T-cell (primary cell): ENCODE measurements at regions not wholly inside any gene's neighbourhood (a gene's known extent, or its start where the extent isn't known, plus 50 kb on each side); places are given as distances from the start of the nearest gene placed in this dataset.

Experiments used
- ATAC-seq, 4 experiments: fragments of 200-7000 bp in 3 of 4; fragments of 150-1000 bp in 1 of 4; cut with Tn5 transposase; replicated peaks in 1 of 4; 1 replicate in 3 of 4; 2 replicates in 1 of 4; pipeline ENCODE4 v1.10.0; 2021; ENCODE audit warnings: moderate library complexity in 3 of 4, mild to moderate bottlenecking in 2 of 4, moderate number of reproducible peaks in 1 of 4
- CTCF ChIA-PET, 2 donors: fragments of 300-600 bp; sonication (Branson Sonifier 250); formaldehyde crosslinking; loops; one replicate each; lab custom pipeline; 2022; ENCODE audit warnings: antibody characterized with exemption in 2 of 2; lab: Charles Lee
- POLR2A ChIA-PET, 2 donors: fragments of 300-600 bp; sonication (Branson Sonifier 250); formaldehyde crosslinking; loops; one replicate each; lab custom pipeline; 2022; ENCODE audit warnings: antibody characterized with exemption in 2 of 2; lab: Charles Lee
- DNase-seq, 35 experiments: peaks; one replicate each; pipeline versions ENCODE4 v3.0.0 to v3.0.0-alpha.2; 2013 to 2023
- H3K27ac ChIP-seq: one replicate; pipeline ENCODE4 v1.5.1; 2013; ENCODE audit warnings: low read length
- H3K27me3 ChIP-seq, 2 experiments: replicated peaks in 1 of 2; 1 replicate in 1 of 2; 2 replicates in 1 of 2; pipeline versions ENCODE4 v1.6.1 to v1.7.0; 2013; ENCODE audit warnings: low read length in 1 of 2, mixed read lengths in 1 of 2; ENCODE audit not compliant: control insufficient read depth in 2 of 2, insufficient read depth in 2 of 2; ENCODE audit errors: extremely low read depth in 1 of 2
- H3K36me3 ChIP-seq, 2 donors: 1 replicate in 1 of 2; 2 replicates in 1 of 2; pipeline versions ENCODE4 v1.6.1 to v1.7.0; 2013; ENCODE audit warnings: low read length in 1 of 2; ENCODE audit not compliant: control insufficient read depth in 2 of 2, insufficient read depth in 1 of 2; ENCODE audit errors: extremely low read depth in 1 of 2
- H3K4me1 ChIP-seq, 2 experiments: 1 replicate in 1 of 2; 2 replicates in 1 of 2; pipeline versions ENCODE4 v1.6.1 to v1.7.0; 2013; ENCODE audit warnings: low read length in 2 of 2, mixed read lengths in 1 of 2; ENCODE audit not compliant: insufficient read depth in 2 of 2, control insufficient read depth in 1 of 2; ENCODE audit errors: extremely low read depth in 1 of 2
- H3K4me3 ChIP-seq, 2 donors: 1 replicate in 1 of 2; 2 replicates in 1 of 2; pipeline versions ENCODE4 v1.5.1 to v1.7.0; 2013; ENCODE audit warnings: mild to moderate bottlenecking in 2 of 2, low read length in 1 of 2, moderate library complexity in 1 of 2; ENCODE audit not compliant: control insufficient read depth in 1 of 2; ENCODE audit errors: extremely low read depth in 1 of 2
- H3K9me3 ChIP-seq: 2 replicates; pipeline ENCODE4 v1.7.0; 2013
- H3K27ac Mint-ChIP-seq, 2 donors: one replicate each; pipeline ENCODE4 v1.8.0; 2020 to 2021; ENCODE audit warnings: mild to moderate bottlenecking in 2 of 2, mixed read lengths in 2 of 2
- H3K27me3 Mint-ChIP-seq, 2 donors: one replicate each; pipeline ENCODE4 v1.8.0; 2021 to 2022; ENCODE audit warnings: mixed read lengths in 2 of 2
- H3K36me3 Mint-ChIP-seq: one replicate; pipeline ENCODE4 v1.8.0; 2021; ENCODE audit warnings: mixed read lengths
- H3K4me1 Mint-ChIP-seq, 3 donors: one replicate each; pipeline ENCODE4 v1.8.0; 2020 to 2022; ENCODE audit warnings: mixed read lengths in 3 of 3, mild to moderate bottlenecking in 1 of 3
- H3K4me3 Mint-ChIP-seq, 3 donors: one replicate each; pipeline ENCODE4 v1.8.0; 2020 to 2022; ENCODE audit warnings: mild to moderate bottlenecking in 3 of 3, mixed read lengths in 3 of 3, moderate library complexity in 3 of 3
- H3K9me3 Mint-ChIP-seq, 3 donors: one replicate each; pipeline ENCODE4 v1.8.0; 2020 to 2022; ENCODE audit warnings: mixed read lengths in 3 of 3
- WGBS: methylation state at CpG from one replicate; pipeline ENCODE4 v1.1.5; 2013; ENCODE audit warnings: missing lambda C conversion rate; ENCODE audit not compliant: insufficient coverage; 5-methylcytosine and 5-hydroxymethylcytosine counted together

GRCh38 chr21:29396951-29397455 is 98.3 kb downstream of the BACH1 start:
- Histone ChIP-seq H3K4me3 (no peak overlapping the region), H3K4me1 (no peaks in the 10 kb centered on the region), H3K9me3 (peaks cover 4% of the 10 kb centered on the region), H3K27ac (no peak overlapping the region), H3K36me3 (peaks cover 0 to 8% of the 10 kb centered on the region in 2 donors), H3K27me3 (no peaks in the 10 kb centered on the region)
- ChIA-PET POLR2A (no interaction called here), CTCF (no interaction called here)
- peaks cover 59% of the 10 kb centered on the region for H3K36me3 Mint-ChIP-seq
- no peak overlapping the region for H3K27ac Mint-ChIP-seq
- no peaks in the 10 kb centered on the region for H3K4me1 Mint-ChIP-seq
- ATAC-seq = no peak
- no peaks in the 10 kb centered on the region for H3K27me3 Mint-ChIP-seq
- no peak for DNase-seq
- peaks cover 15 to 28% (median 16%) of the 10 kb centered on the region in 3 donors for H3K9me3 Mint-ChIP-seq
- no peak overlapping the region for H3K4me3 Mint-ChIP-seq
- WGBS = no CpG with 5 or more reads among the region's 3 CpGs

- Mint-ChIP-seq H3K27ac (no peak overlapping the region), H3K9me3 (peaks cover 13 to 25% (median 15%) of the 10 kb centered on the region in 3 donors), H3K36me3 (peaks cover 33% of the 10 kb centered on the region), H3K4me3 (no peak overlapping the region), H3K4me1 (no peaks in the 10 kb centered on the region), H3K27me3 (no peaks in the 10 kb centered on the region)
- CTCF ChIA-PET = no interaction called here
- ATAC-seq (no peak), DNase-seq (no peak)
- Histone ChIP-seq H3K27me3 (no peaks in the 10 kb centered on the region), H3K27ac (no peak overlapping the region), H3K4me1 (no peaks in the 10 kb centered on the region), H3K36me3 (peaks cover 0 to 3% of the 10 kb centered on the region in 2 donors), H3K9me3 (peaks cover 4% of the 10 kb centered on the region), H3K4me3 (no peak overlapping the region)
- POLR2A ChIA-PET = no interaction called here
These were observed 104.6 kb downstream of the BACH1 start for GRCh38 chr21:29403301-29403700.

- H3K27me3 ChIP-seq = no peaks in the 10 kb centered on the region
- POLR2A ChIA-PET = no interaction called here
- H3K27me3 Mint-ChIP-seq = no peaks in the 10 kb centered on the region
- H3K27ac ChIP-seq = no peak overlapping the region
- no peaks in the 10 kb centered on the region for H3K4me1 Mint-ChIP-seq
- peaks cover 0 to 3% of the 10 kb centered on the region in 2 donors for H3K36me3 ChIP-seq
- no peak overlapping the region for H3K4me3 ChIP-seq
- no peak overlapping the region for H3K4me3 Mint-ChIP-seq
- ATAC-seq (no peak), DNase-seq (no peak)
- H3K9me3 Mint-ChIP-seq = peaks cover 7 to 18% (median 12%) of the 10 kb centered on the region in 3 donors
- peaks cover 26% of the 10 kb centered on the region for H3K36me3 Mint-ChIP-seq
- H3K27ac Mint-ChIP-seq = no peak overlapping the region
- CTCF ChIA-PET = no interaction called here
- H3K4me1 ChIP-seq = no peaks in the 10 kb centered on the region
- WGBS = 81% methylated on average over 2 of the region's 4 CpGs
- peaks cover 4% of the 10 kb centered on the region for H3K9me3 ChIP-seq
These were observed 105.3 kb downstream of the BACH1 start for GRCh38 chr21:29403922-29404538.

DNA sequence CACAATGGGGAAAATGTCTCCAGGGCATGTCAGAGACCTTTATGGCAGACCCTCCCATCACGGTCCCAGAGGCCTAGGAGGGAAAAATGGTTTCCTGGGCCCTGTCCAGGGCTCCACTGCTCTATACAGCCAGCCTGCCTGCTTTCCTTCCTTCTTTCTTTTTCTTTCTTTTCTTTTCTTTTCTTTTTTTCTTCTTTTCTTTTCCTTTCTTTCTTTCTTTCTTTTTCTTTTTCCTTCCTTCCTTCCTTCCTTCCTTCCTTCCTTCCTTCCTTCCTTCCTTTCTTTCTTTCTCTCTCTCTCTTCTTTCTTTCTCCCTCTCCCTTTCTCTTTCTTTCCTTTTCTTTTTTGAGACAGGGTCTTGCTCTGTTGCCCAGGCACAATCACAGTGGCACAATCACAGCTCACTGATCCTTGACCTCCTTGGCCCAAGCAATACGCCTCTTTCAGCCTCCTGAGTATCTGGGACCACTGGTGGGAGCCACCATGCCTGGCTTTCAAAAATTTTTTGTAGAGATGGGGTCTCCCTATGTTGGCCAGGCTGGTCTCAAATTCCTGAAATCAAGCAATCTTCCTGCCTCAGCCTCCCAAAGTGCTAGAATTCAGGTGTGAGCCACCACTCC is 106.9 kb downstream of the BACH1 start:
- DNase-seq (no peak), ATAC-seq (no peak)
- ChIA-PET CTCF (interaction anchor here in 1 of 2 donors (0.7 kb wide), 1 partner anchor 31 kb away, joined by 12 read pairs; no protein-coding TSS in a partner anchor), POLR2A (no interaction called here)
- no peak overlapping the region for H3K27ac ChIP-seq
- Mint-ChIP-seq H3K27me3 (no peaks in the 10 kb centered on the region), H3K27ac (no peak overlapping the region), H3K4me3 (no peak overlapping the region), H3K36me3 (peaks cover 10% of the 10 kb centered on the region), H3K4me1 (no peaks in the 10 kb centered on the region), H3K9me3 (peaks cover under 1 to 2% (median under 1%) of the 10 kb centered on the region in 3 donors)
- H3K9me3 ChIP-seq = no peaks in the 10 kb centered on the region
- H3K27me3 ChIP-seq = no peaks in the 10 kb centered on the region
- no peaks in the 10 kb centered on the region for H3K36me3 ChIP-seq
- H3K4me1 ChIP-seq = no peaks in the 10 kb centered on the region
- 100% methylated on average over 2 of the region's 2 CpGs for WGBS
- no peak overlapping the region for H3K4me3 ChIP-seq

- Mint-ChIP-seq H3K9me3 (no peaks in the 10 kb centered on the region), H3K4me3 (no peak overlapping the region), H3K27me3 (no peaks in the 10 kb centered on the region), H3K4me1 (no peaks in the 10 kb centered on the region), H3K27ac (no peak overlapping the region), H3K36me3 (peaks cover 8% of the 10 kb centered on the region)
- H3K4me3 ChIP-seq = no peak overlapping the region
- ATAC-seq (no peak), DNase-seq (no peak)
- H3K9me3 ChIP-seq = no peaks in the 10 kb centered on the region
- H3K4me1 ChIP-seq = no peaks in the 10 kb centered on the region
- no peaks in the 10 kb centered on the region for H3K27me3 ChIP-seq
- ChIA-PET POLR2A (no interaction called here), CTCF (no interaction called here)
- H3K36me3 ChIP-seq = no peaks in the 10 kb centered on the region
- H3K27ac ChIP-seq = no peak overlapping the region
These were observed 107.7 kb downstream of the BACH1 start for GRCh38 chr21:29406385-29406784.

DNA sequence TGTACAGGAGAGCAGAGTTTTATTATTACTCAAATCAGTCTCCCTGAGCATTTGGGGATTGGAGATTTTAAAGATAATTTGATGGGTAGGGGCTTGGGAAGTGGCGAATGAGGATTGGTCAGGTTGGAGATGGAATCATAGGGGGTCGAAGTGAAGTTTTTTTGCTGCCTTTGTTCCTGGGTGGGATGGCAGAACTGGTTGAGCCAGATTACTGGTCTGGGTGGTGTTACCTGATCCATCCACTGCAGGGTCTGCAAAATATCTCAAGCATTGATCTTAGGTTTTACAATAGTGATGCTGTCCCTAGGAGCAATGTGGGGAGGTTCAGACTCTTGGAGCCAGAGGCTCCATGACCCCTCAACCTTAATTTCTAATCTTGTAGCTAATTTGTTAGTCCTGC is 108.8 kb downstream of the BACH1 start:
- WGBS = 93% methylated on average over 2 of the region's 2 CpGs
- H3K27ac Mint-ChIP-seq = no peak overlapping the region
- H3K27me3 Mint-ChIP-seq = no peaks in the 10 kb centered on the region
- DNase-seq (no peak), ATAC-seq (no peak)
- ChIA-PET CTCF (no interaction called here), POLR2A (no interaction called here)
- H3K4me1 Mint-ChIP-seq = no peaks in the 10 kb centered on the region
- Histone ChIP-seq H3K9me3 (no peaks in the 10 kb centered on the region), H3K27ac (no peak overlapping the region), H3K27me3 (no peaks in the 10 kb centered on the region), H3K36me3 (no peaks in the 10 kb centered on the region), H3K4me3 (no peak overlapping the region), H3K4me1 (no peaks in the 10 kb centered on the region)
- peaks cover 6% of the 10 kb centered on the region for H3K36me3 Mint-ChIP-seq
- H3K4me3 Mint-ChIP-seq = no peak overlapping the region
- H3K9me3 Mint-ChIP-seq = no peaks in the 10 kb centered on the region
